ENCODE measurements at regions not wholly inside any gene's neighbourhood (a gene's known extent, or its start where the extent isn't known, plus 50 kb on each side); places are given as distances from the start of the nearest gene placed in this dataset.
"Not testable (repeated sequence)": the region's sequence is repeated elsewhere in the genome, so short reads cannot be mapped to it uniquely, and the experiment has no call there.

DNA sequence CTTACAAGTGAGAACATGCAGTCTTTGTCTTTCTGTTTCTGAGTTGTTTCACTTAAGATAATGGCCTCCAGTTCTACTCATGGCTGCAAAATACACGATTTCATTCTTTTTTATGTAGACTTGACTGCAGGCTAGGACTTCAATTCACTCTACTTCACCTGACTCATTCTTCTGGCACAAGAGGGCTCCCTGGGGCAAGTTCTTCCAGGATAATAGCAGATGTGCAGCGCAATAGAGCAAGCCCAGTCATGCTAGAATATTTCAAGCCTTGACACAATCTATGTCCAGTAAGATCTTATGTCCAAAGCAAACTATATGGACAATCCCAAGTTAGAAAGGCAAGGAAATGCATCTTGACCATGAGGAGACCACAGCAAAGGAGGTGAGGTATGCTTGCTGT, 211.7 kb upstream of the GADL1 start:
- no peaks in the 10 kb centered on the region for H4K20me1 ChIP-seq (ENCODE audit: insufficient read depth, low read depth, low read length)
- H3K9me2 ChIP-seq (replicated peaks; ENCODE audit: insufficient read depth, low read length) = no peaks in the 10 kb centered on the region
- no peak overlapping the region for H2AFZ ChIP-seq (ENCODE audit: low read length)
- no peaks in the 10 kb centered on the region for H3K9me3 ChIP-seq (ENCODE audit: low read length)
- H3K4me3 ChIP-seq (ENCODE audit: low read length) = no peak overlapping the region
- H3K4me1 ChIP-seq (ENCODE audit: low read length) = no peaks in the 10 kb centered on the region
- H3K9ac ChIP-seq (ENCODE audit: low read length) = no peak overlapping the region
- H3K4me2 ChIP-seq (ENCODE audit: low read depth, low read length, poor library complexity, severe bottlenecking) = no peak overlapping the region
- no peaks in the 10 kb centered on the region for H3K27me3 ChIP-seq (ENCODE audit: low read length)
- H3K79me2 ChIP-seq (ENCODE audit: low read length) = no peaks in the 10 kb centered on the region
- no peak for DNase-seq
- no peak overlapping the region for H3K27ac ChIP-seq (ENCODE audit: low read length)
- no peaks in the 10 kb centered on the region for H3K36me3 ChIP-seq (ENCODE audit: insufficient read depth, low read length)

DNA sequence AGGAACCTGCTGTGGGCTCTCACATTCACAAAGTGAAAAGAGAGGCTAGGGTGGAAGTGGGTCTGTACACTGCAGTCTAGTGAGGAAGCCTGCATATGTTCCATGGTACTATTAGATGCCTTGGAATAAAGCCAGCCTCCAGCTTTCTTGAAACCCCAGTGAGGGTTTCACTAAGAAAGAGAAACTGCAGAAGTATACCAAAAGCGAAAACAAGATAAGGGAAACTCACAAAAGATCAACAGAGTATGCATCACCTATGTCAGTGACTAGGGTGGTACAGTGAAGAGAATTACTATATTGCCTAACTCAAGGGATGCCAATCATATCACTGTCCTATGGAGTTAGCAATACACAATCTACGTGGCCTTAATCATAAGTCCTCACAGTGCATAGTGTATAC, 212.5 kb upstream of the GADL1 start:
- Histone ChIP-seq H3K9me3 (ENCODE audit: low read length) (no peaks in the 10 kb centered on the region), H3K9me2 (replicated peaks; ENCODE audit: insufficient read depth, low read length) (no peaks in the 10 kb centered on the region), H2AFZ (ENCODE audit: low read length) (no peak overlapping the region), H3K27me3 (ENCODE audit: low read length) (no peaks in the 10 kb centered on the region), H3K36me3 (ENCODE audit: insufficient read depth, low read length) (no peaks in the 10 kb centered on the region), H3K4me3 (ENCODE audit: low read length) (no peak overlapping the region), H3K27ac (ENCODE audit: low read length) (no peak overlapping the region), H3K4me1 (ENCODE audit: low read length) (no peaks in the 10 kb centered on the region), H3K79me2 (ENCODE audit: low read length) (no peaks in the 10 kb centered on the region), H3K9ac (ENCODE audit: low read length) (no peak overlapping the region), H3K4me2 (ENCODE audit: low read depth, low read length, poor library complexity, severe bottlenecking) (no peak overlapping the region), H4K20me1 (ENCODE audit: insufficient read depth, low read depth, low read length) (no peaks in the 10 kb centered on the region)
- no peak for DNase-seq

DNA sequence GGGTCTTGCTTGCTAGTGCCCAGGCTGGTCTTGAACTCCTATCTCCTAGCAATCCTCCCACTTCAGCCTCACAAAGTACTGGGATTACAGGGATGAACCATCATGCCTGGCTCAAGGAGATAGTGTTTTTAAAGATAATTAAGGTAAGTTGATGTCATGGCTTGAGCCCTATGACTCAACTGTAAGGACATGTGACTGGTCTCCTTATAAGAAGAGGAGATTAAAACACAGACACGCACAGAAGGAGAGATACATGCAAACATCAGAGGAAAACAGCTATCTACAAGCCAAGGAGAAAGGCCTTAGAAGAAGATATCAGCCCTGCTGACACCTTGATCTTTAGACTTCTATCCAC, 220.4 kb upstream of the GADL1 start:
- Histone ChIP-seq H3K9me2 (replicated peaks; ENCODE audit: insufficient read depth, low read length) (no peaks in the 10 kb centered on the region), H3K79me2 (ENCODE audit: low read length) (no peaks in the 10 kb centered on the region), H3K4me3 (ENCODE audit: low read length) (no peak overlapping the region), H3K9me3 (ENCODE audit: low read length) (no peaks in the 10 kb centered on the region), H2AFZ (ENCODE audit: low read length) (no peak overlapping the region), H4K20me1 (ENCODE audit: insufficient read depth, low read depth, low read length) (no peaks in the 10 kb centered on the region), H3K36me3 (ENCODE audit: insufficient read depth, low read length) (no peaks in the 10 kb centered on the region), H3K27me3 (ENCODE audit: low read length) (no peaks in the 10 kb centered on the region), H3K4me2 (ENCODE audit: low read depth, low read length, poor library complexity, severe bottlenecking) (no peak overlapping the region), H3K4me1 (ENCODE audit: low read length) (no peaks in the 10 kb centered on the region), H3K9ac (ENCODE audit: low read length) (no peak overlapping the region), H3K27ac (ENCODE audit: low read length) (no peak overlapping the region)
- no peak for DNase-seq

DNA sequence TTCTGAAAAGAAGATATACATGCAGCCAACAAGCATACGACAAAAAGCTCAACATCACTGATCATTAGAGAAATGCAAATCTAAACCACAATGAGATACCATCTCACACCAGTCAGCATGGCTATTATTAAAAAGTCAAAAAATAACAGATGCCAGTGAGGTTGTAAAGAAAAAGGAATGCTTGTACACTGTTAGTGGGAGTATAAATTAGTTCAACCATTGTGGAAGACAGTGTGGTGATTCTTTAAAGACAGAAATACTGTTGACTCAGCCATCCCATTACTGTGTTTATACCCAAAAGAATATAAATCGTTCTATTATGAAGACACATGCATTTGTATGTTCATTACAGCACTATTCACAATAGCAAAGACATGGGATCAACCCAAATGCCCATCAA, 221.1 kb upstream of the GADL1 start:
- H3K79me2 ChIP-seq (ENCODE audit: low read length); H3K9me2 ChIP-seq (replicated peaks; ENCODE audit: insufficient read depth, low read length); H3K4me3 ChIP-seq (ENCODE audit: low read length); H3K9me3 ChIP-seq (ENCODE audit: low read length); H3K36me3 ChIP-seq (ENCODE audit: insufficient read depth, low read length); H3K4me2 ChIP-seq (ENCODE audit: low read depth, low read length, poor library complexity, severe bottlenecking); DNase-seq; H3K4me1 ChIP-seq (ENCODE audit: low read length); H3K9ac ChIP-seq (ENCODE audit: low read length); H2AFZ ChIP-seq (ENCODE audit: low read length); H3K27me3 ChIP-seq (ENCODE audit: low read length); H4K20me1 ChIP-seq (ENCODE audit: insufficient read depth, low read depth, low read length); H3K27ac ChIP-seq (ENCODE audit: low read length): not testable (repeated sequence)

DNA sequence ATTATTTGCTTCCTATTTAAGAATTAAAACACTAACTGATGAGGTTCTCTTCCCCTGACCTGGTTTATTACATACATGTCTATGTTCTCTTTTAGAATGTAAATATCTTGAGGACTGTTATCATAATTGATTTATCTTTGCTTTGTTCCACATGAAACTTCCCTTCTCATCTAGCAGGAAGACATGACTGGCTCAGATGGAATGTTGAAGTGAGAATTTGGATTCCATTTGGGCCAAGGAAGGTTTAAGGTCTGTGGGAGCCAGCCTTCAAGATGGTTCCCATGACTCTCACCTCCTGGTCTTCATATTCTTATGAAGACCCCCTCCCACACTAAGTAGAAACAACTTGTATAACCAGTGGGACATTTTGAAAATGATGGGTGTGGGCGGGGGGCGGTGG, 222.2 kb upstream of the GADL1 start:
- H3K9me2 ChIP-seq (replicated peaks; ENCODE audit: insufficient read depth, low read length) = no peaks in the 10 kb centered on the region

DNA sequence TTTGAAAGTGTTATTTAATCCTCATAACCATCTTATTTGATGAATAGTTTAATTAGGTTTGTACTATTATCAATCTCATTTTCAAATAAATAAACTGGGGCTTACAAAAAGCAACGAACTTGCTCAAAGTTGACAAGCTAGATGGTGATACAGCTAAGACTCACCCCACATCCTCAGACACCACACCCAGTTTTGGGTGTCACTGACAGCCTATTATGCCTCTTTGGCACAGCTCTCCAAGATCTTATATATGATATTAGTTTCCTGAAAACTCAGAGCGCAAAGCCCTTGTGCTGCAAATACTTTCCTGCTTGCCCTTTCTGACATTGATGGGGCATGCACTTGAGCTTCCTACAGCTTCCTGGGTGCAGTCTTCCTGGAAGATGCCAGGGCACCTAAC, 223.4 kb upstream of the GADL1 start:
- Histone ChIP-seq H3K36me3 (ENCODE audit: insufficient read depth, low read length) (no peaks in the 10 kb centered on the region), H3K4me2 (ENCODE audit: low read depth, low read length, poor library complexity, severe bottlenecking) (no peak overlapping the region), H4K20me1 (ENCODE audit: insufficient read depth, low read depth, low read length) (no peaks in the 10 kb centered on the region), H3K9me2 (replicated peaks; ENCODE audit: insufficient read depth, low read length) (no peaks in the 10 kb centered on the region), H3K79me2 (ENCODE audit: low read length) (no peaks in the 10 kb centered on the region), H3K4me3 (ENCODE audit: low read length) (no peak overlapping the region), H3K9ac (ENCODE audit: low read length) (no peak overlapping the region), H3K4me1 (ENCODE audit: low read length) (no peaks in the 10 kb centered on the region), H3K9me3 (ENCODE audit: low read length) (no peaks in the 10 kb centered on the region), H2AFZ (ENCODE audit: low read length) (no peak overlapping the region), H3K27ac (ENCODE audit: low read length) (no peak overlapping the region), H3K27me3 (ENCODE audit: low read length) (no peaks in the 10 kb centered on the region)
- no peak for DNase-seq

More for the DNA sequence above, 222.2 kb upstream of the GADL1 start:
- Histone ChIP-seq H3K27me3 (ENCODE audit: low read length) (no peaks in the 10 kb centered on the region), H3K9ac (ENCODE audit: low read length) (no peak overlapping the region), H3K36me3 (ENCODE audit: insufficient read depth, low read length) (no peaks in the 10 kb centered on the region), H3K27ac (ENCODE audit: low read length) (no peak overlapping the region), H3K4me3 (ENCODE audit: low read length) (no peak overlapping the region), H3K4me1 (ENCODE audit: low read length) (no peaks in the 10 kb centered on the region), H2AFZ (ENCODE audit: low read length) (no peak overlapping the region), H3K79me2 (ENCODE audit: low read length) (no peaks in the 10 kb centered on the region), H3K9me3 (ENCODE audit: low read length) (no peaks in the 10 kb centered on the region), H4K20me1 (ENCODE audit: insufficient read depth, low read depth, low read length) (no peaks in the 10 kb centered on the region), H3K4me2 (ENCODE audit: low read depth, low read length, poor library complexity, severe bottlenecking) (no peak overlapping the region)
- no peak for DNase-seq

DNA sequence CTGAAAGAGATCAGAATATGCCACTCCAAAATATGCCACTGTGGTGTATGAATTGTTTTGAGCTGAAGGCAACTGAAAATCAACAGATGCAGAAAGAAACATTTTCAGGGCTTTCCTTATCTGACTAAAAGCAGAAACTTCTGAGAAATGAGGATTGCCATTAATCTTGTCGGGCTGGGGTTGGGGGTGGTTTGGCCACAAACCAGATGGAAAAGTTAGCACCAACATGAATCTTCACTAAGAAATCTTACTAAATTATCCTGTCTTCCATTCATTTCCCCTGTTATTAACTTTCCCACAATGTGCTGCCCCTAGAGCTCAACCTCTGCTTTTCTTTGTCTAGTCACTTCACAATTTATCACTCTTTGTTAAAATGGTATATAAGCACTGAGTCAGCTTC, 229.9 kb upstream of the GADL1 start:
- Histone ChIP-seq H3K4me3 (ENCODE audit: low read length) (no peak overlapping the region), H3K4me2 (ENCODE audit: low read depth, low read length, poor library complexity, severe bottlenecking) (no peak overlapping the region), H3K27me3 (ENCODE audit: low read length) (no peaks in the 10 kb centered on the region), H3K9me3 (ENCODE audit: low read length) (no peaks in the 10 kb centered on the region), H3K27ac (ENCODE audit: low read length) (no peak overlapping the region), H2AFZ (ENCODE audit: low read length) (no peak overlapping the region), H3K9ac (ENCODE audit: low read length) (no peak overlapping the region), H3K79me2 (ENCODE audit: low read length) (no peaks in the 10 kb centered on the region), H3K9me2 (replicated peaks; ENCODE audit: insufficient read depth, low read length) (no peaks in the 10 kb centered on the region), H3K36me3 (ENCODE audit: insufficient read depth, low read length) (no peaks in the 10 kb centered on the region), H3K4me1 (ENCODE audit: low read length) (no peaks in the 10 kb centered on the region), H4K20me1 (ENCODE audit: insufficient read depth, low read depth, low read length) (no peaks in the 10 kb centered on the region)
- DNase-seq = no peak

DNA sequence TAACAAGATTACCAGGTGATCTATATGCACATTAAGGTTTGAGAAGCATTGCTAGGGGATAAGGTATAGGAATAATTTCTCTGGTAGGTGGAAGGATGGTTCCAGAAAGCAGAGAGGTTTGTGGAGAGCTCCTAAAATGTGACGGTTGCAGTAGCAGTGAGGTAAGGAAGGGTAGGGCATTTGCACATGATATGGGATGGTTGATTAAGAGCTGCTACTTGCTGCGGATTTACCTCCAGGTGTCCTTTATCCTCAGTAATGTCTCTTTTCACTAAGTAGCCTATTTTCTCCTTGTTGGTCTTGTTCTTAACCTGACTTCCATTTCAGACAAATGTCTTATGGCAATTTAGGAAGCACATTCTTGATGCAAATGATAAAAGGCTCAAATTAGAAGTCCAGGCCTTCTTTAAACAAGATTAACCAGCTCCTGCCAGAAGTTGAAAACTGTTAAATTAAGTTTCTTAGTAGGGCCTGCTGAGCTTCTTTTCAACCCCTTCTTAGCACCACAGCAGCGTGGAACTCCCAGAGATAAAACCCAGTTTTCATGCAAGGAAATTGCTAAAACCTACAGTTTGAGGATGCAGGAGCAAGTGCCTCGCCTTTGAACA, 231.1 kb upstream of the GADL1 start:
- Histone ChIP-seq H3K4me1 (ENCODE audit: low read length) (no peaks in the 10 kb centered on the region), H3K36me3 (ENCODE audit: insufficient read depth, low read length) (no peaks in the 10 kb centered on the region), H2AFZ (ENCODE audit: low read length) (no peak overlapping the region)

DNA sequence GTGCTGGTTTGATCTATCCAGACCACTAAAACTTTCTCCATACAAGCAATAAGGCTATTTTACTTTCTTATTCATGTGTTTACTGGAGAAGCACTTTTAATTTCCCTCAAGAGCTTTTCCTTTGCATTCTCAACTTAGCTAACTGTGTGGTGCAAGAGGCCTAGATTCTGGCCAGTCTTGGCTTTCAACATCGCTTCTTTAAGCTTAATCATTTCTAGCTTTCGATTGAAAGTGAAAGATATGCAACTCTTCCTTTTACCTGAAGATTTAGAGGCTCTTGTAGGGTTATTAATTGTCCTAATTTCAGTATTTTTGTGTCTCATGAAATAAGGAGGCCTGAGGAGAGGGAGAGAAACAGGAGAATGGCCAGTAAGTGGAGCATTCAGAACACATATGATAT, 234.8 kb upstream of the GADL1 start:
- no peak for DNase-seq
- H2AFZ ChIP-seq (ENCODE audit: low read length) = no peak overlapping the region
- no peaks in the 10 kb centered on the region for H3K79me2 ChIP-seq (ENCODE audit: low read length)
- H3K4me2 ChIP-seq (ENCODE audit: low read depth, low read length, poor library complexity, severe bottlenecking) = no peak overlapping the region
- H3K4me3 ChIP-seq (ENCODE audit: low read length) = no peak overlapping the region
- no peaks in the 10 kb centered on the region for H3K9me2 ChIP-seq (replicated peaks; ENCODE audit: insufficient read depth, low read length)
- no peaks in the 10 kb centered on the region for H4K20me1 ChIP-seq (ENCODE audit: insufficient read depth, low read depth, low read length)
- no peak overlapping the region for H3K27ac ChIP-seq (ENCODE audit: low read length)
- H3K36me3 ChIP-seq (ENCODE audit: insufficient read depth, low read length) = no peaks in the 10 kb centered on the region
- no peak overlapping the region for H3K9ac ChIP-seq (ENCODE audit: low read length)
- no peaks in the 10 kb centered on the region for H3K9me3 ChIP-seq (ENCODE audit: low read length)
- no peaks in the 10 kb centered on the region for H3K27me3 ChIP-seq (ENCODE audit: low read length)
- H3K4me1 ChIP-seq (ENCODE audit: low read length) = no peaks in the 10 kb centered on the region

More for the DNA sequence above, 231.1 kb upstream of the GADL1 start:
- no peaks in the 10 kb centered on the region for H3K79me2 ChIP-seq (ENCODE audit: low read length)
- no peaks in the 10 kb centered on the region for H3K9me3 ChIP-seq (ENCODE audit: low read length)
- no peaks in the 10 kb centered on the region for H4K20me1 ChIP-seq (ENCODE audit: insufficient read depth, low read depth, low read length)
- H3K27ac ChIP-seq (ENCODE audit: low read length) = no peak overlapping the region
- no peaks in the 10 kb centered on the region for H3K9me2 ChIP-seq (replicated peaks; ENCODE audit: insufficient read depth, low read length)
- H3K9ac ChIP-seq (ENCODE audit: low read length) = no peak overlapping the region
- H3K4me3 ChIP-seq (ENCODE audit: low read length) = no peak overlapping the region
- H3K27me3 ChIP-seq (ENCODE audit: low read length) = no peaks in the 10 kb centered on the region
- no peak for DNase-seq
- no peak overlapping the region for H3K4me2 ChIP-seq (ENCODE audit: low read depth, low read length, poor library complexity, severe bottlenecking)
